OCI-M2 (cell line): ENCODE measurements at regions not wholly inside any gene's neighbourhood (a gene's known extent, or its start where the extent isn't known, plus 50 kb on each side); places are given as distances from the start of the nearest gene placed in this dataset.
"Not testable (repeated sequence)": the region's sequence is repeated elsewhere in the genome, so short reads cannot be mapped to it uniquely, and the experiment has no call there.

Experiments
- DNase-seq: peaks from one replicate; lab custom pipeline; 2025; ENCODE audit not compliant: unreplicated experiment; lab: John Stamatoyannopoulos, UW

DNA sequence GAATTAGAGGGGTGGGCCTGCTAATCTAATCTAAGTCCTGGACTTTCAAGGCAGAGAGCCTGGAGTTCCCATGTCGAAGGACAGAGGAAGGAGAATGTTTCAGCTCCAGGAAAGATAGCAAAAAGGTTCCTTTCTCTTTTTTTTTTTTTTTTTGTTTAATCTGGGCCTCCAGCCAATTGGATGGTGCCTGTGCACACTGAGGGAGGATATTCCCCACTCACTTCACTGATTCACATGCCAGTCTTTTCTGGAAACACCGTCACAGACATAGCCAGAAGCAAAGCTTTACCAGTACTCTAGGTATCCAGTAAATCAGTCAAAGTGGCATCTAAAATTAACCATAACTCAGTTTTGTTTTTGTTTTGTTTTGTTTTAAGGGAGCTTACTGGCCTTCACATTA lies 721.1 kb downstream of the TENT5A start:
- DNase-seq = no peak

DNA sequence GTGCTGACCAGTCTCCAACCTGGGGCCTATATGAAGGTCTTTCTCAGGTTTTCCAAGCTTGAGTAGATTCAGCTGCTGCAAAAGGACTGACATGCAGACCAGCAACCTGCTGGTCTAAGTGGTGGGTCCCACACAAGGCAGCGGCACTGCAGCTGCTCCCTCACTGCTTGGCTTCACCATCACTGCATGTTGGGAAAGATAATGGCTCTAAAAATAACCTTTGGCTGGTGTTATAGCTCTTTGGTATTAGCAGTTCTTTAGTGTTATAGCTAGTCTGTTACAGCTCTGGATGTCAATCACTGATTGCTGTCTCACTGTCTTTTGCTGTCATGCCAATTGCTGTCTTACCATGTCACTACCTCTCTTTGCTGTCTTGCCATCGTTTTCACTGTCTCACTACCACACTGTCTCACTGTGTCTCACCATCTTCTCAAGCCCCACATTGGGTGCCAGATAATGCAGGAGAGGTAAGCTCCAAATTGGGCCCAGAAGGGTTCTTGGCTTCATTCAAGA lies 726.4 kb downstream of the TENT5A start:
- no peak for DNase-seq

DNA sequence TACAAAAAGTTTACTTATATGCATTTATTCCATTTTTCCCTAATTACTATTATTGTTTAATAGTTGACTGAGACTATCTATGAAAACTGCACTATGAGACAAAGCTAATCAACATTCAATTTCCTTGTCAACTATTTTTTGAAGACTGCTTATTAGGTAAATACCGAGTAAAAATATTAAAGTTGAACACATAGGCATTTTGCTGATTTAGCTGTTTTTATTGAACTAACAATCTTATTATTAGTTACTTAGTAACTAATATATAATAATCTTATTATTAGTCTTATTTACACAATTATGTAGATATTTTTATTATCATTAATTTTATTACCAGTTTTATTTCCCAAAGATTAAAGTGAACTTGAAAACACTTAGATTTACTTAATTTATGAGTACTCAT lies 728.8 kb downstream of the TENT5A start:
- no peak for DNase-seq

DNA sequence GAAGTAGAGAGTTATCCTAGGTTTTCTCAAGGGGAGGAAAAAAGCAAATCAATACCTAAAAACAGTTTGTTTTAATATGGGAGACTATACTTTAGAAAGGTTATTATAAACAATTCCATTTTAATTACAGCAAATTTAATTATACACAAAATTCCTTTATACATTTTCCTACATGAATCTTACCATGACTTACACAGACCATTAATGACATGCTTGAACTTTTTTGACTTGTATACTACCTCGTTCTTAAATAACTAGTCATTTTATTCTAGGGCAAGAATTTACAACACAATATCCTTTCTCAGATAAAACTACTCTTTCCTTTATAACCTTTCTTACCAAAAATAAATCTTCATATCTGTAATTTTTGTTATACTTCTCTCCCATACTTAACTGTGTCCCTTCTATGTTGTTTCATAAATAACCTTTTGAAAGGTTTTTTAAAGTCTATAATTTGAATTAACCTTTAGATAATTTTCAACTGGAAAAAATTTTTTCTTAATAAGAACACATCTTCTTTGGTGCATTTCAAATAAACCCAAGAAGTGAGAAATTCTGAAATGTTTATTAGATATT lies 729.4 kb downstream of the TENT5A start:
- DNase-seq = no peak

DNA sequence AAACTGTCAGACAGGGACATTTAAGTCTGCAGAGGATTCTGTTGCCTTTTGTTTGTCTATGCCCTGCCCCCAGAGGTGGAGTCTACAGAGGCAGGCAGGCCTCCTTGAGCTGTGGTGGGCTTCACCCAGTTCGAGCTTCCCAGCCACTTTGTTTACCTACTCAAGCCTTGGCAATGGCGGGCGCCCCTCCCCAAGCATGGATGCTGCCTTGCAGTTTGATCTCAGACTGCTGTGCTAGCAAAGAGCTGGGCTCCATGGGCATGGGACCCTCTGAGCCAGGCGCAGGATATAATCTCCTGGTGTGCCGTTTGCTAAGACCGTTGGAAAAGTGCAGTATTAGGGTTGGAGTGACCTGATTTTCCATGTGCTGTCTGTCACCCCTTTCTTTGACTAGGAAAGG lies 734.9 kb downstream of the TENT5A start:
- not testable (repeated sequence) for DNase-seq

DNA sequence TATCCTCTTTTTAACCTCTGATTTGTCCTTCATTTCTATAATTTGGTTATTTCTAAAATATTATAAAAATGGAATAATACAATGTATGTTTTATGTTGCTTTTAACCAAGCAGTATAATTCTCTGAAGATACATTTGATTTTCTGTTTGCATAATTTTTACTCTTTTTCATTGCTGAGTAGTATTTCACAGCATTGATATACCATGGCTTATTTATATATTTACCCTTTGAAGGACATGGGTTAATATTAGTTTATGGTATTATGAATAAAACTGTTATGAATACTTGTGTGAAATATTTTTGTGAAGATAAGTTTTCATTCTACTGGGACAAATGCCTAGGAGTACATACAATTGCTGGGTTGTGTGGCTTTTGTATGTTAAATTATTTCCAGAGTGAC lies 748.6 kb downstream of the TENT5A start:
- DNase-seq = no peak

DNA sequence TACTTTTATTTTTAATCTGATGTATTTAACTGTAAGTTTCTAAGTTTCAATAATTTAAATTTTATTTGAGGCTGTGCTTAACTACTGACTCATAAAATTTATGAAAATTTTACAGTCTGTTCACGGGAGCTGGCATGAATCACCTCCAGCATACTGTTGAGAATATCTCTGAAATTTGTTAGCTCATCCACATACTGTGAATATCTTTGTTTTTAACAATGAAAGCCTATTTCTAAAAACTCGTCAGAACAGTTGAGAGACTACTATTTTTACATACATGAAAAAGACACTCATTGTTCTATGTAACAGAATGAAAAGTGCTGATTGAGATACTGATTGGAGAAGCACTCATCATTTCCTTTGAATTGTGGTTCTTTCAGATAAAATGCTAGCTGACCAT lies 749.3 kb downstream of the TENT5A start:
- no peak for DNase-seq

DNA sequence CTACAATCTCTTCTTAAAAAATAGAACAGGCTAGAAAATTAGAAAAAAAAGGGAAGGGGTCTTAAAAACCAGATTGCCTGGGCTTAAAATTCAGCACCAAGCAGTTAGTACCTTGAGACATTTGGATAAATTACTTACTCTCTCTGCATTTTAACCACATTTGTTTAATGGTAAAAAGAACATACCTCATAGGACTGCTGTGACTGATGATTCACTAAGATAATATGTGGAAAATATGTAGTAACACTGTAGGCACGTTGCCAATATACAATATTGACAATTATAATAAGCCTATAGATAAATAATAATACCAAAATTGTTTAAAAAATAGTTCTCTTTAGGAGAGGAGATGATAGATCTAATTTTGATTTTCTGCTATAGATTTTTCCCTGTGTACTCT lies 750.4 kb downstream of the TENT5A start:
- DNase-seq = no peak

DNA sequence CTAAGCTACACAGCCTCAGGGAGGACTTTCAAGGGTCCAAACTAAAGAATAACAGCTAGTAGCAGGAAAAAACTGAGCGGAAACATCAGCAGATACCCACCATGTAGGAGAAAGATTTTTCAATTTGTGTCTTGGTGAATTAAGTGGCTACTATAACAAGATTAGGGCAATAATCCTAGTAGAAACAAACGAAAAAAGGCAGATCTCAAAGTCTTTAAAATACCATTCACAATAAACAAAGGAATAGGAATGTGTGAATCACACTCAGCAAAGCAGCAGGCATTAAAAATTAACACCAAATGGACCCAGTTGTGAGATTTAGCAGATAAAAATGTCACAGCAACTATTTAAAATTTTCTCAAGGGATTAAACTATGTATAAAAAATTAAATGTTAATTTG lies 761.2 kb downstream of the TENT5A start:
- DNase-seq = no peak

DNA sequence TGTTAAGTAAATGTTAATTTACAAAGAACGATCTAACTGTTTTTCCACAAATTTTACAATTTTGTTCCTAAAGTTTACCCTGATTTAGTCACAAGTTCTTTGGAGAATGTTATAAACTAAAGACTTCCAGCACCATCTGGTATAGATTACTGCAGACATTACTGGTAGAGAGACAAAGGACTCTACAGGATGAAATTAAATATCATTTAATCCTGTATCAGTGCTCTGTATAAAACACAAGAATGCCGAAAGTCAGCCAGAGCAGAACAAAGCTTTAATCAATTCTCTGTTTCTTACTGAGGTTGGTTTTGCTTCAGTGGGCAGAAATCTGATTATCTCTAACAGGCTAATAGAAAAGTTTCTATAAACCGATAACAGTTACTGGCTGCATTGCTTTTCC lies 763.6 kb downstream of the TENT5A start:
- DNase-seq = no peak

DNA sequence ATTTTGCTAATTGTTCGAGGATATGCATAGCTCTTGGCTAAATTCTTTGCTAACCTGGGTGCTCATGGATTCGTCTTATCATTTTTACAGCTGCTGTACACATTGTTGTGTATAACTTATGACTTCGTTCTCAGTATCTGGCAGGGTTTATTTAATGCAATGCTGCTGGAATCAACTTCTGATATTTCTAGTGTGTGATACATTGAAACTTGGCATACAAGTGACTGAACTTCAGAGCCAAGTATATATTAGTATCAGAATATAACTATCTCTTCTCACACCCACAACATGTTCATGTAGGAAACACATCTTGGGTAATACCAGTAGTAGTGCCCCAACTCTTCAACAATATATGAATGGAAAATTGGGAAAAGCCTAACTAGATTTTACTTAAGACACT lies 764.2 kb downstream of the TENT5A start:
- no peak for DNase-seq

DNA sequence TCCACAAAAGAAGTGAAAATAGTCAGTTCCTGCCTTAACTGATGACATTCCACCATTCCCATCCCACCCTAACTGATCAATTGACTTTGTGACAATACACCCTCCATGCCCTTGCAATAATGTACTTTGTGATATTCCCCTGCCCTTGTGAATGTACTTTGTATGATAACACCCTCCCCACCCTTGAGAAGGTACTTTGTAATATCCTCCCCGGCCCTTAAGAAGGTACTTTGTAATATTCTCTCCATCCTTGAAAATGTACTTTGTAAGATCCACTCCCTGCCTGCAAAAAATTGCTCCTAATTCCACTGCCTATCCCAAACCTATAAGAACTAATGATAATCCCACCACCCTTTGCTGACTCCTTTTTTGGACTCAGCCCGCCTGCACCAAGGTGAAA lies 771.3 kb downstream of the TENT5A start:
- not testable (repeated sequence) for DNase-seq

DNA sequence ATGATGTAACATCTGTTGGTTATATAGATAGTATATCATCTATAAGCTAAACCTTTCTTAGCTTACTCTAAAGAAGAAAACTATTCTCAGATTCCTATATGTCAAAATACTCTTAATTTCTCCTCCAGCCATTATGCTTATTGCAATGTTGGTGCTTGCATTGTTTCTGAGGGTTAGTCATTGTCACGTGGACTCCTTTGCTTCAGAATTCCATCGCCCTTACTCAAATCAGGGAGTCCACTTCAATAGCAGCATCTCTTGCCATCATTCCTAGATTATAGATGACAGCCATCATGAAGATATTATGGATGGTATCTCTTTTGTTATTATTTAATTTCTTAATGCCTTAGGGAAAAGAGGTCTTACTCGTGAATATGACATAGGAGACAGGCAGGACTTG lies 776.1 kb downstream of the TENT5A start:
- DNase-seq = no peak

DNA sequence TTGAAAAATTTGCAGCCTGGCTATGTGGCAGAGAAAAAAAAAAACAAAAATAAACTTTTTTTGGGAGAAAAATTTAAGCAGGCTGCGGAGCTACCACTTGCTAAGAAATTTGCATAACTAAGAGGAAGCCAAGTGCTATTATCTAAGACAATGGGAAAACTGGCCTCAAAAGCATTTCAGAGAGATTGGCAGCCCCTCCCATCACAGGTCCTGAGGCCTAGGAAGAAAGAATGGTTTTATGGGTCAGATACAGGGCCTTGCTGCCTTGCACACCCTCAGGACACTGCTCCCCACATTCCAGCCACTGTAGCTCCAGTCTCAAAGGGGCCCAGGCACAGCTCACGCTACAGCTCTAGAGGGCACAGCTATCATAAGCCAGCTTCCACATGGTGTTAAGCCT lies 777.9 kb downstream of the TENT5A start:
- DNase-seq = no peak

DNA sequence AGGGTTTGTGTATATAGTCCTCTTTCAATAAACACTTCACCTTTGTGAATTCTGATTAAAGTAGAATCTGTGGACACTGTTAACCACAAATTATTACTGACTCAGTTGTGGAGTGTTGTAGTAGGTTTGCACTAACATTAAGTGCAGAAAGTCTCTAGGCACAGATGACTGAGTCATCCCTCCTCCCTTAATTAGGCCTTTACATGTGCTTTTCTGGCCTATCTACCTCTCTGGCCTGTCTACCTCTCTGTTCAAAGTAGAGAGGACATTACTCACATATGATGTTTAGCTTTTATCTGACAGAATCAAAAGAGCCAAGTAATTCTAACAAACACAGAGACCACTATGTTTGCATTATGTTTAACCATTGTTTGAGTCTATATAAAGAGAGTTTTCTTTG lies 783.0 kb downstream of the TENT5A start:
- no peak for DNase-seq

DNA sequence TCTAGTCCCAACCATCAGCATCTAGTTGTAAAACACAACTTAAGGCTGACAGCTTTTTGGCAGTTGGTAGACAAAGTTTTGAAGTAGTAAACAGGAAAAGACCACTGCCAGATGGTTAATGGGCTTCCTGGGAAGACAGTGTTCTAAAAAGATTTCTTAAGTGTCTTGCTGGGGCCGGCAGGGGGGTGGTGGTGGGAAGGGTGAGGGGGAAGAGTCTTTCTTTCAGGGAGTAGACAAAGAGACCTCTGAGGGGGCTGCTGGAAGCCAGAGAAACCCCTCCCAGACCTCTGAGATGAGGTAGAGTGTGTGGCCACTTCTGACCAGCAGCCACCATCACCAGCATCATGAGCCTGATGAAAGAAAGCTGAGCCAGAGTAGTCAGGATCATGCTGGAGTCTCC lies 784.9 kb downstream of the TENT5A start:
- no peak for DNase-seq

DNA sequence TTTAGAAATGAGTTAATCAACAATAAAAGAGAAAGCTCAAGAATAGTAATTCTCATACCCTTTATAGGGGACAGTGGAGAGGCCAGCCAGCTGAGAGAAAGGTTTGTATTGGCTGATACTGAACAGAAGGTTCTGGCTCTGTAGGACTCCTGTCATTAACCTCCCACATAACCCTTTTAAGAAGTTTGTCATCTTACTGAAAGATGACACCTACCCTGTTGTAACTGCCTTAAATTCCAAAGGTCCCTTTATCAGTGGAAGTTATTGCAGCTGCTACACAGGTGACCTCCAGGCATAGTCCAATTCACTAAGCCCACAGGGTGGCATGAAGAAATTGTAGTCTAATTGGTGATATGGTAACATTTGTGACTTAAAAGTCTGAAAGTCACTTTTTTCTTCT lies 790.1 kb downstream of the TENT5A start:
- no peak for DNase-seq

DNA sequence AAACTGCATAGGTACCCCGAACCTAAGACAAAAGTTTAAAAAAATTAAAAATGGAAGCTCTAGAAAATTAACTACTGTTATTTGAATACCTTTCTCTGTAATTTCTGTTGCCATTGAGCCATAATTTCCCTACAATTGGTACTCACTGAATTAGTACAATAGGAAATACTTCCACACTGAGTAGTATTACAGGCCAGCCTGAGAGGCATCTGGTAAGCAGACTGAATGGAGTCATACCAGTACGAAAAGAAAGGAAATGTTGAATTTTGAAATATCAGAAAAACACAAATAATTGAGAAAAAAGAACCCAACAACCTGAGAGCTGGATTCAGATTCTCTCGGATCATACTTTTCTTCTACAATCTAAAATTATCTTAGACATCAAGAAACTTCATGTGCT lies 791.3 kb downstream of the TENT5A start:
- no peak for DNase-seq

DNA sequence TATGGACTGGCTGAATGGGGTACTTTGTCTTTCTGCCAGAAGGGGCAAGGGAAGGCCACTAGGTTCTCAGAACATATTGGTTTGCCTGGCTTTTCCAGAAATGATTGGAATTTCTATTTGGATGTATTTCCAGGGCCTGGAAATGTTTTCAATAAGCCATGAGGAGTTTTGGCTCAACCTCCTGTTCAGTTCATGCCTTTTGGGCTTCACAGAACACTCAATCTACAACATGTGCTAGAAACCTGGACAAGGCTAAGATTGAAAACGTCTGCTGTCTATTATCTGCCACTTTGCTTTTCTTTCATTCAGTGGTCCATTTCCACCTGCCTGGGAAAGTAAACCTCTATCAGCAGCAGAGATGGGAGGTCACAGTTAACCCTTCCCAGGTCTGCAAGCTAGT lies 793.4 kb downstream of the TENT5A start:
- DNase-seq = no peak

DNA sequence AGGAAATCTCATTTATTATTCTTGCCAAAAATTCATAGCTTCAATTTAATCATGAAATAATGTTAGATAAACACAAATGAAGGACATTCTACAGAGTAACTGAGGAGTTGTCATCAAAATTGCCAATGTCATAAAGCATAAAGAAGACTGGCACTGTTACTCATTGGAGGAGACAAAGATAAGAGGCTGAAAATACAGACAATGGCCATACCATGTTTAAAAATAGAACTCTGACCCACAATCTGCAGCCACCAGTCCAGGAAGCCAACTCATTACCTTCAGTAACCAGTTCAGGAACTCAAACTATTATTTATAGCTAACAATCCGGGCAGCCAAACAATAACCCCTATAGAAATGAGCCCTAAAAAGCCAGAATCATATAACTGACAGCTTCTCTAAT lies 795.6 kb downstream of the TENT5A start:
- no peak for DNase-seq

DNA sequence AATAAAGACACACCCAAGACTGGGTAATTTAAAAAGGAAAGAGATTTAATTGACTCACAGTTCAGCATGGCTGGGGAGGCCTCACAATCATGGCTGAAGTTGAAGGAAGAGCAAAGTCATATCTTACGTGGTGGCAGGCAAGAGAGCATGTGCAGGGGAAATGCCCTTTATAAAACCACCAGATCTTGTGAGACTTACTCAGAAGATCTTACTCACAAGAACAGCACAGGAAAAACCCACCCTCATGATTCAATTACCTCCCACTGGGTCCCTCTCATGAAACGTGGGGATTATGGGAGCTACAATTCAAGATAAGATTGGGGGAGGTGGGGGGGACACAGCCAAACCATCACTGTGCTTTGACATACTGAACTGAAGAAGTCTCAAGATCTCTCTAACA lies 800.0 kb downstream of the TENT5A start:
- DNase-seq = not testable (repeated sequence)

DNA sequence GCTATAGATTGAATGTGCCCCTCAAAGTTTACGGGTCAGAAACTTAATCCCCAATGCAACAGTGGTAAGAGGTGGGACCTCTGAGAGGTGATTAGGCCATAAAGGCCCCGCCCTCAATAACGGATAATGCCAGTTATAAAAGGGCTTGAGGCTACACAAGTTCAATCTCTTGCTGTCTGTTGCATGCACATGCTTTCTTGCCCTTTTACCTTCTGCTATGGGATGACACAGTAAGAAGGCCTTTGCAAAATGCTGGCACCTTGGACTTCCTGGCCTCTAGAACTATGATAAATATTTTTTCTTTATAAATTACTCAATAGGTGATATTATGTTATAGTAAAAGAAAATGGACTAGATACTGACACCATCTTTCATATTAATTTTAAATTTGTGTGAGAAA lies 806.1 kb downstream of the TENT5A start:
- no peak for DNase-seq

DNA sequence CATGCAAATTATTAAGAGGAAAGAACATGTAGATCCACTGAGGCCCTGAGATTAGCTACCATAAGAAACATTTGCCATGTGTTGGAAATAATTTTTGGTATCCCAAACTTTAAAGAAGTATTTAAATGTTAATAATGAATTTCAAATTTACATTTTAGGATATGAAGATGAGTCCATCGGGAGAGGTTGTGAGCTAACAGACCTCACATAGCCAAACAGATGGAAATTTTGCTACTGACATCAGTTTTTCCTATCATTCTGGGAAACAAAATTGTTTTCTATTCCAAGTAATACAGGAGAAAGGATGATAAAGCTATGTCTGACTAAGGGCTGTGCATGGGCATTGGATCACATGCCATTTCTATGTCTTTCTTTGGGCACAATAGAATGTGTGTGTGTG lies 809.6 kb downstream of the TENT5A start:
- no peak for DNase-seq

DNA sequence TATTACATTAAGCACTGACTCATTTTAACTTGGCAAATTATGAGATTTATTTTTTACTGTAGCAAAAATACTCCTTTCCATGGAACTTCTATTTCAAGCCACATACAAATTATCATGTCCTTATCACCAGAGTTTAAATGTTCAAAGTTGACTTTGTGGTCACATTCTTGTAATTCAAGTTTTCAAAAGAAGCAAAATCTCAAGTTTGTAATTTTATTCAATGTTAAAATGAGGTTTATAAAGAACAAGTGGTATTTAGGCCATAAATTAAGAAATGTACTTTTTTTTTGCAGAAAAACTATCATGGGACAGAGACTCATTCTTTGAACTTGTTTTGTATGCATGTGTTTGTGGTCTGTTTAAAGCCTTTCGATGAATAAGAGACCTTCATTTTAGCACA lies 811.5 kb downstream of the TENT5A start:
- DNase-seq = no peak
